ENCODE measurements at regions not wholly inside any gene's neighbourhood (a gene's known extent, or its start where the extent isn't known, plus 50 kb on each side); places are given as distances from the start of the nearest gene placed in this dataset.

DNA sequence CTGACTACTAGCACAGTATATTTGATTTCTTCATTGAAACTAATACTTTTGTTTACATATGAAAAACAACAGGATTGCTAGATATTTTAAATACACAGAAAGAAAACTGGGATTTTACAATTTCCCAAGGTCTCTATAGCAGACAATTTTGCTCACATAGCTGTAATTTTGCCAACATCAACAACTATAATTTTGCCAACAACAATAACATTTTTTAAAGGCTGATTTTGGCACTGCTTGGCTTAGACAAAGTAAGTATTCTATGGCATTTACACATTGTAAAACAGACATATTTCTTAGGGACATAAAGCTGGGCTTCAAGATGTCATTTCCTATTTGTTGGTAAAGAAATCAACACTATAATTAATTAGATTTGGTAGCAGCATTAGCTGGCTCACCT lies 922.1 kb downstream of the RAB28 start:
- intact Hi-C loops (cut with micrococcal nuclease) (no loop called here), in situ Hi-C loops (cut with MboI) (no loop called here)
- no peak for DNase-seq (ENCODE audit: extremely low read depth in 1 of 4, low spot score in 3 of 4)
- no TSS peak for BruUV-seq (replicated peaks)
- H3K9ac ChIP-seq (ENCODE audit: insufficient read depth in 1 of 2, low read depth in 2 of 2, low read length in 2 of 2), result no peak overlapping the region
- no peaks in the 10 kb centered on the region for H4K20me1 ChIP-seq (replicated peaks; ENCODE audit: control insufficient read depth, insufficient read depth, low read length)
- no peaks in the 10 kb centered on the region for H3K27me3 ChIP-seq (ENCODE audit: control insufficient read depth in 2 of 2, insufficient read depth in 2 of 2, low read length in 2 of 2)
- ATAC-seq, result no peak
- no peak overlapping the region for H2AFZ ChIP-seq (ENCODE audit: low read depth, low read length)
- ChIA-PET CTCF (ENCODE audit: low intra/inter-chr PET ratio) (no interaction called here), POLR2A (no interaction called here)
- no peaks in the 10 kb centered on the region for H3K36me3 ChIP-seq (ENCODE audit: control insufficient read depth, insufficient read depth, low read length)
- H3K9me3 ChIP-seq (replicated peaks; ENCODE audit: control insufficient read depth, insufficient read depth, low read depth, low read length), result no peaks in the 10 kb centered on the region
- no peak overlapping the region for H3K27ac ChIP-seq (ENCODE audit: extremely low read depth, low read depth, low read length)
- FAIRE-seq, result no peak
- no peaks in the 10 kb centered on the region for H3K79me2 ChIP-seq (ENCODE audit: control insufficient read depth, insufficient read depth, low read length)
- no peak overlapping the region for H3K4me2 ChIP-seq (ENCODE audit: insufficient read depth, low read length)
- no peaks in the 10 kb centered on the region for H3K9me1 ChIP-seq (ENCODE audit: control insufficient read depth, insufficient read depth, low read length)
- H3K4me1 ChIP-seq (replicated peaks in 1 of 2; ENCODE audit: control insufficient read depth in 2 of 2, insufficient read depth in 2 of 2, low read length in 2 of 2), result no peaks in the 10 kb centered on the region
- H3K4me3 ChIP-seq, result no peak overlapping the region
- no peak for TF ChIP-seq HMG20B (CRISPR knock-in tag; IDR thresholded peaks at IDR 0.05)
- TF ChIP-seq, protein P1, sequence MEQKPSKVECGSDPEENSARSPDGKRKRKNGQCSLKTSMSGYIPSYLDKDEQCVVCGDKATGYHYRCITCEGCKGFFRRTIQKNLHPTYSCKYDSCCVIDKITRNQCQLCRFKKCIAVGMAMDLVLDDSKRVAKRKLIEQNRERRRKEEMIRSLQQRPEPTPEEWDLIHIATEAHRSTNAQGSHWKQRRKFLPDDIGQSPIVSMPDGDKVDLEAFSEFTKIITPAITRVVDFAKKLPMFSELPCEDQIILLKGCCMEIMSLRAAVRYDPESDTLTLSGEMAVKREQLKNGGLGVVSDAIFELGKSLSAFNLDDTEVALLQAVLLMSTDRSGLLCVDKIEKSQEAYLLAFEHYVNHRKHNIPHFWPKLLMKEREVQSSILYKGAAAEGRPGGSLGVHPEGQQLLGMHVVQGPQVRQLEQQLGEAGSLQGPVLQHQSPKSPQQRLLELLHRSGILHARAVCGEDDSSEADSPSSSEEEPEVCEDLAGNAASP (IDR thresholded peaks at IDR 0.05), result no peak
- TF ChIP-seq, protein P2, sequence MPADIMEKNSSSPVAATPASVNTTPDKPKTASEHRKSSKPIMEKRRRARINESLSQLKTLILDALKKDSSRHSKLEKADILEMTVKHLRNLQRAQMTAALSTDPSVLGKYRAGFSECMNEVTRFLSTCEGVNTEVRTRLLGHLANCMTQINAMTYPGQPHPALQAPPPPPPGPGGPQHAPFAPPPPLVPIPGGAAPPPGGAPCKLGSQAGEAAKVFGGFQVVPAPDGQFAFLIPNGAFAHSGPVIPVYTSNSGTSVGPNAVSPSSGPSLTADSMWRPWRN (IDR thresholded peaks at IDR 0.05; ENCODE audit: low read depth), result no peak
- TF ChIP-seq, protein P3, sequence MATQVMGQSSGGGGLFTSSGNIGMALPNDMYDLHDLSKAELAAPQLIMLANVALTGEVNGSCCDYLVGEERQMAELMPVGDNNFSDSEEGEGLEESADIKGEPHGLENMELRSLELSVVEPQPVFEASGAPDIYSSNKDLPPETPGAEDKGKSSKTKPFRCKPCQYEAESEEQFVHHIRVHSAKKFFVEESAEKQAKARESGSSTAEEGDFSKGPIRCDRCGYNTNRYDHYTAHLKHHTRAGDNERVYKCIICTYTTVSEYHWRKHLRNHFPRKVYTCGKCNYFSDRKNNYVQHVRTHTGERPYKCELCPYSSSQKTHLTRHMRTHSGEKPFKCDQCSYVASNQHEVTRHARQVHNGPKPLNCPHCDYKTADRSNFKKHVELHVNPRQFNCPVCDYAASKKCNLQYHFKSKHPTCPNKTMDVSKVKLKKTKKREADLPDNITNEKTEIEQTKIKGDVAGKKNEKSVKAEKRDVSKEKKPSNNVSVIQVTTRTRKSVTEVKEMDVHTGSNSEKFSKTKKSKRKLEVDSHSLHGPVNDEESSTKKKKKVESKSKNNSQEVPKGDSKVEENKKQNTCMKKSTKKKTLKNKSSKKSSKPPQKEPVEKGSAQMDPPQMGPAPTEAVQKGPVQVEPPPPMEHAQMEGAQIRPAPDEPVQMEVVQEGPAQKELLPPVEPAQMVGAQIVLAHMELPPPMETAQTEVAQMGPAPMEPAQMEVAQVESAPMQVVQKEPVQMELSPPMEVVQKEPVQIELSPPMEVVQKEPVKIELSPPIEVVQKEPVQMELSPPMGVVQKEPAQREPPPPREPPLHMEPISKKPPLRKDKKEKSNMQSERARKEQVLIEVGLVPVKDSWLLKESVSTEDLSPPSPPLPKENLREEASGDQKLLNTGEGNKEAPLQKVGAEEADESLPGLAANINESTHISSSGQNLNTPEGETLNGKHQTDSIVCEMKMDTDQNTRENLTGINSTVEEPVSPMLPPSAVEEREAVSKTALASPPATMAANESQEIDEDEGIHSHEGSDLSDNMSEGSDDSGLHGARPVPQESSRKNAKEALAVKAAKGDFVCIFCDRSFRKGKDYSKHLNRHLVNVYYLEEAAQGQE (IDR thresholded peaks at IDR 0.05; ENCODE audit: borderline replicate concordance), result no peak
- TF ChIP-seq, protein P3 (CRISPR knock-in tag; IDR thresholded peaks at IDR 0.05; ENCODE audit: low read depth), result no peak
- TF ChIP-seq DIDO1 (tag; IDR thresholded peaks at IDR 0.05; ENCODE audit: low read depth), result no peak
- no peak for TF ChIP-seq ATF7 (IDR thresholded peaks at IDR 0.05)
- TF ChIP-seq KDM2B (CRISPR knock-in tag; IDR thresholded peaks at IDR 0.05), result no peak
- TF ChIP-seq, protein P4, sequence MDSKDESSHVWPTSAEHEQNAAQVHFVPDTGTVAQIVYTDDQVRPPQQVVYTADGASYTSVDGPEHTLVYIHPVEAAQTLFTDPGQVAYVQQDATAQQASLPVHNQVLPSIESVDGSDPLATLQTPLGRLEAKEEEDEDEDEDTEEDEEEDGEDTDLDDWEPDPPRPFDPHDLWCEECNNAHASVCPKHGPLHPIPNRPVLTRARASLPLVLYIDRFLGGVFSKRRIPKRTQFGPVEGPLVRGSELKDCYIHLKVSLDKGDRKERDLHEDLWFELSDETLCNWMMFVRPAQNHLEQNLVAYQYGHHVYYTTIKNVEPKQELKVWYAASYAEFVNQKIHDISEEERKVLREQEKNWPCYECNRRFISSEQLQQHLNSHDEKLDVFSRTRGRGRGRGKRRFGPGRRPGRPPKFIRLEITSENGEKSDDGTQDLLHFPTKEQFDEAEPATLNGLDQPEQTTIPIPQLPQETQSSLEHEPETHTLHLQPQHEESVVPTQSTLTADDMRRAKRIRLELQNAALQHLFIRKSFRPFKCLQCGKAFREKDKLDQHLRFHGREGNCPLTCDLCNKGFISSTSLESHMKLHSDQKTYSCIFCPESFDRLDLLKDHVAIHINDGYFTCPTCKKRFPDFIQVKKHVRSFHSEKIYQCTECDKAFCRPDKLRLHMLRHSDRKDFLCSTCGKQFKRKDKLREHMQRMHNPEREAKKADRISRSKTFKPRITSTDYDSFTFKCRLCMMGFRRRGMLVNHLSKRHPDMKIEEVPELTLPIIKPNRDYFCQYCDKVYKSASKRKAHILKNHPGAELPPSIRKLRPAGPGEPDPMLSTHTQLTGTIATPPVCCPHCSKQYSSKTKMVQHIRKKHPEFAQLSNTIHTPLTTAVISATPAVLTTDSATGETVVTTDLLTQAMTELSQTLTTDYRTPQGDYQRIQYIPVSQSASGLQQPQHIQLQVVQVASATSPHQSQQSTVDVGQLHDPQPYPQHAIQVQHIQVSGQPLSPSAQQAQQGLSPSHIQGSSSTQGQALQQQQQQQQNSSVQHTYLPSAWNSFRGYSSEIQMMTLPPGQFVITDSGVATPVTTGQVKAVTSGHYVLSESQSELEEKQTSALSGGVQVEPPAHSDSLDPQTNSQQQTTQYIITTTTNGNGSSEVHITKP (IDR thresholded peaks at IDR 0.05; ENCODE audit: partially characterized antibody), result no peak
- no peak for TF ChIP-seq TCFL5 (CRISPR knock-in tag; conservative IDR thresholded peaks at IDR 0.05)
- TF ChIP-seq BCL6 (CRISPR knock-in tag; IDR thresholded peaks at IDR 0.05), result no peak

Data from K562 (cell line).